KMS-11 (cell line): ENCODE measurements at regions not wholly inside any gene's neighbourhood (a gene's known extent, or its start where the extent isn't known, plus 50 kb on each side); places are given as distances from the start of the nearest gene placed in this dataset.

Experiments used
- H2AFZ ChIP-seq: fragments of 200-600 bp; sonication (generic); 2 replicates; pipeline ENCODE4 v1.6.1; 2016; ENCODE audit warnings: antibody characterized with exemption, mixed run types, low read depth
- H3K27ac ChIP-seq: fragments of 200-600 bp; sonication (generic); 2 replicates; pipeline ENCODE4 v1.6.1; 2016; ENCODE audit warnings: mild to moderate bottlenecking, mixed run types
- H3K27me3 ChIP-seq: fragments of 200-600 bp; sonication (generic); 2 replicates; pipeline ENCODE4 v1.6.1; 2017; ENCODE audit warnings: mild to moderate bottlenecking, low read depth, mixed run types, moderate library complexity; ENCODE audit not compliant: insufficient read depth
- H3K36me3 ChIP-seq: fragments of 200-600 bp; sonication (generic); 2 replicates; pipeline ENCODE4 v1.6.1; 2017; ENCODE audit warnings: mild to moderate bottlenecking, mixed run types; ENCODE audit not compliant: insufficient read depth
- H3K4me1 ChIP-seq: fragments of 200-600 bp; sonication (generic); 2 replicates; pipeline ENCODE4 v1.6.1; 2016; ENCODE audit warnings: mild to moderate bottlenecking, low read depth, mixed run types; ENCODE audit not compliant: poor library complexity, severe bottlenecking
- H3K4me2 ChIP-seq: fragments of 200-600 bp; sonication (generic); 2 replicates; pipeline ENCODE4 v1.7.0; 2016; ENCODE audit warnings: mild to moderate bottlenecking, mixed run types
- H3K4me3 ChIP-seq: fragments of 200-600 bp; sonication (generic); IDR thresholded peaks from 2 replicates; pipeline ENCODE4 v1.6.1; 2017; ENCODE audit warnings: low read depth, low read length, mixed read lengths; ENCODE audit not compliant: insufficient read depth
- H3K79me2 ChIP-seq: fragments of 200-600 bp; sonication (generic); 2 replicates; pipeline ENCODE4 v1.6.1; 2016; ENCODE audit warnings: low read depth, mixed run types; ENCODE audit not compliant: insufficient read depth
- H3K9ac ChIP-seq: fragments of 200-600 bp; sonication (generic); 2 replicates; pipeline ENCODE4 v1.6.1; 2016; ENCODE audit warnings: mild to moderate bottlenecking, mixed run types
- H4K20me1 ChIP-seq: fragments of 200-600 bp; sonication (generic); 2 replicates; pipeline ENCODE4 v1.6.1; 2016; ENCODE audit warnings: mild to moderate bottlenecking, mixed run types; ENCODE audit not compliant: insufficient read depth
- CTCF ChIP-seq: fragments of 200-600 bp; sonication (generic); conservative IDR thresholded peaks from 2 replicates; pipeline ENCODE4 v1.6.1; 2017; ENCODE audit warnings: low read depth, mild to moderate bottlenecking, antibody characterized with exemption, low read length, moderate library complexity, mixed read lengths

- no peak overlapping the region for H3K9ac ChIP-seq
- no peak overlapping the region for H3K4me2 ChIP-seq
- no peaks in the 10 kb centered on the region for H3K4me1 ChIP-seq
- H4K20me1 ChIP-seq, result no peaks in the 10 kb centered on the region
- no peak overlapping the region for H3K4me3 ChIP-seq
- no peaks in the 10 kb centered on the region for H3K27me3 ChIP-seq
- no peak for TF ChIP-seq CTCF
- no peak overlapping the region for H2AFZ ChIP-seq
- no peak overlapping the region for H3K27ac ChIP-seq
- no peaks in the 10 kb centered on the region for H3K79me2 ChIP-seq
- no peaks in the 10 kb centered on the region for H3K36me3 ChIP-seq
Measured at GRCh38 chr11:123268156-123268555, 73.1 kb upstream of the CLMP start.

GRCh38 chr11:123265951-123266350, 70.9 kb upstream of the CLMP start:
- H3K27ac ChIP-seq, result no peak overlapping the region
- H3K27me3 ChIP-seq, result no peaks in the 10 kb centered on the region
- H3K4me3 ChIP-seq, result no peak overlapping the region
- no peaks in the 10 kb centered on the region for H3K79me2 ChIP-seq
- no peaks in the 10 kb centered on the region for H4K20me1 ChIP-seq
- H3K36me3 ChIP-seq, result no peaks in the 10 kb centered on the region
- no peak overlapping the region for H3K9ac ChIP-seq
- TF ChIP-seq CTCF, result no peak
- H3K4me2 ChIP-seq, result no peak overlapping the region
- no peaks in the 10 kb centered on the region for H3K4me1 ChIP-seq
- no peak overlapping the region for H2AFZ ChIP-seq

GRCh38 chr11:123264431-123264780, 69.4 kb upstream of the CLMP start:
- no peak overlapping the region for H3K4me3 ChIP-seq
- no peak for TF ChIP-seq CTCF
- no peak overlapping the region for H3K4me2 ChIP-seq
- no peak overlapping the region for H3K9ac ChIP-seq
- no peak overlapping the region for H3K27ac ChIP-seq
- no peak overlapping the region for H2AFZ ChIP-seq
- no peaks in the 10 kb centered on the region for H3K79me2 ChIP-seq
- H3K27me3 ChIP-seq, result no peaks in the 10 kb centered on the region
- H4K20me1 ChIP-seq, result no peaks in the 10 kb centered on the region
- H3K4me1 ChIP-seq, result no peaks in the 10 kb centered on the region
- no peaks in the 10 kb centered on the region for H3K36me3 ChIP-seq

- no peaks in the 10 kb centered on the region for H3K36me3 ChIP-seq
- no peak overlapping the region for H3K27ac ChIP-seq
- H3K4me3 ChIP-seq, result no peak overlapping the region
Measured at GRCh38 chr11:123261345-123262106, 66.5 kb upstream of the CLMP start.

More at GRCh38 chr11:123261345-123262106, 66.5 kb upstream of the CLMP start:
- H3K4me2 ChIP-seq, result peak overlapping the region; percentile 47; the same call in 1 of the 2 replicates
- peak; percentile 73 for TF ChIP-seq CTCF
- H2AFZ ChIP-seq, result peak overlapping the region; percentile 71; the same call in 1 of the 2 replicates
- H3K79me2 ChIP-seq, result no peaks in the 10 kb centered on the region
- no peaks in the 10 kb centered on the region for H3K4me1 ChIP-seq
- H4K20me1 ChIP-seq, result no peaks in the 10 kb centered on the region
- no peak overlapping the region for H3K9ac ChIP-seq
- H3K27me3 ChIP-seq, result no peaks in the 10 kb centered on the region
